HG02798 (cell line): ENCODE measurements at regions not wholly inside any gene's neighbourhood (a gene's known extent, or its start where the extent isn't known, plus 50 kb on each side); places are given as distances from the start of the nearest gene placed in this dataset.
"Not testable (repeated sequence)": the region's sequence is repeated elsewhere in the genome, so short reads cannot be mapped to it uniquely, and the experiment has no call there.

Experiments used
- ATAC-seq: cut with Tn5 transposase; IDR thresholded peaks from one replicate; pipeline ENCODE4 v1.9.1; 2021; ENCODE audit warnings: mild to moderate bottlenecking; ENCODE audit not compliant: unreplicated experiment, poor library complexity

DNA sequence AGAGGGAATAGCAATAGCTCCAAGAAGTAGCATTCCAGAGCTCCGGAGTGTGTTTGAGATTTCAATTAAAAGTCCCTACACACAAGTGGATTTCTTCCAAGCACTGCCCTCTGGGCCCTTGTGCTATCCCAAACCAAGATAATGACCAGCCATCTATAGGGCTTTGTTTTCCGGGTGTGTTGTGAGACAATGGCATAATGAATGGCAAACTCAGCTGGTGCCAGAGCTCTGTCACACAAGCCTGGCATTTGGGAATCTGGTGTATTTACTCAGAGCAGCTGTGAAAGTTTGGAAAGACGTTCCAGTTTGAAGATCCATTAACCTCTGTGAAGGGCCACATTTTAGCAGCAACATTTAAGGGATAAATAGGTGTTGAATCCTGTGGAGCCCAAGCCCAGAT, 61.2 kb upstream of the TMTC2 start:
- no peak for ATAC-seq

DNA sequence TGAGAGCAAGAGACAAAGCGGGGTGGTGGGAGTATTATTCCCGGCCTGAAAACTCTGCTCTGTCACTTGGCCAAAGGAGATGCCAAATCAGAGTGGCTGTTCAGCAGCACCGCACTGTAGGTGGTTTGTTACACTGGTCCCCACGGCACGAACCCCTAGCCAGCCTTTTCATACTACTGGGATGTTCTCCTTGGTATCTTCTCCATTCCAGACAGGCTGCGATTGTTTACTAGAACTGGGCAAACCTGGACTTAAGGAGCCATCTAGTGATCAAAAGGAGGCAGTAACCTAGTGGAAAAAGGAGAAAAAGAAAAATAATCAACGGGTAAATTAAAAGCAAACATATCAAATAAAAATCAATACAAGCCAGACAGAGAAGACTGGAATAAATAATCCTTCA, 58.9 kb upstream of the TMTC2 start:
- ATAC-seq, result peak; percentile 73

DNA sequence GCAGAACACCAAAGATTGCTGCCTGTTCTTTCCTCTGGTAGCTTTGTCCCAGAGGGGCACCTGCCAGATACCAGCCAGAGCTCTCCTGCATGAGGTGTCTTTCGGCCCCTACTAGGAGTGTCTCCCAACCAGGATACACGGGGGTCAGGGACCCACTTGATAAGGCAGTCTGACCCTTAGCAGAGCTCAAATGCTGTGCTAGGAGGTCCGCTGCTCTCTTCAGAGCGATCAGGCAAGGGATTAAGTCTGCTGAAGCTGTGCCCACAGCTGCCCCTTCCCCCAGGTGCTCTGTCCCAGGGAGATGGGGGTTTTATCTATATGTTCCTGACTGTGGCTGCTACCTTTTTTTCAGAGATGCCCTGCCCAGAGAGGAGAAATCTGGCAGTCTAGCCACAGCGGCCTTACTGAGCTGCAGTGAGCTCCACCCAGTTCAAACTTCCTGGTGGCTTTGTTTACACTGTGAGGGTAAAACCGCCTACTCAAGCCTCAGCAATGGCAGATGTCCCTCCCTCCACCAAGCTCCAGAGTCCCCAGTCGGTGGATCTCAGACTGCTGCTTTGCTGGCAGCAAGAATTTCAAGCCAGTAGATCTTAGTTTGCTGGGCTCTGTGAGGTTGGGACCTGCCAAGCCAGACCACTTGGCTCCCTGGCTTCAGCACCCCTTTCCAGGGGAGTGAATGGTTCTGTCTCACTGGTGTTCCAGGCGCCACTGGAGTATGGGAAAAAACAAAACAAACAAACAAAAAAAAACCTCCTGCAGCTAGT, 52.0 kb upstream of the TMTC2 start:
- not testable (repeated sequence) for ATAC-seq

DNA sequence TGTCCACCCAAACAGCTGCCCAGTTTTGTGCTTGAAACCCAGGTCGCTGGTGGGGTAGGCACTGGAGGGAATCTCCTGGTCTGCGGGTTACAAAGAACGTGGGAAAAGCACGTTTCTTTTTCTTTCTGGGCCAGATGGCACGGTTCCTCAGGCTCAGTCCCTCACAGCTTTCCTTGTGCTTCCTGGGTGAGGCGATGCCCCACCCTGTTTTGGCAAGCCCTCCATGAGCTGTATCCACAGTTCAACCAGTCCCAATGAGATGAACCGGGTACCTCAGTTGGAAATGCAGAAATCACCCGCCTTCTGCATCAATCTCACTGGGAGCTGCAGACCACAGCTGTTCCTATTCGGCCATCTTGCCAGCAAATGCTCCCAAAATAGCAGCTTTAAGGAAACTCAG, 51.4 kb upstream of the TMTC2 start:
- ATAC-seq, result no peak
